Fibroblast of lung (primary cell): ENCODE measurements at regions not wholly inside any gene's neighbourhood (a gene's known extent, or its start where the extent isn't known, plus 50 kb on each side); places are given as distances from the start of the nearest gene placed in this dataset.
"Not testable (repeated sequence)": the region's sequence is repeated elsewhere in the genome, so short reads cannot be mapped to it uniquely, and the experiment has no call there.

Source experiments
- DNase-seq, 2 donors: peaks; one replicate each; pipeline versions ENCODE4 v3.0.0 to v3.0.0-alpha.2; 2010; ENCODE audit warnings: low read depth in 2 of 2
- H2AFZ ChIP-seq: 2 replicates; pipeline ENCODE4 v1.5.1; 2012; ENCODE audit warnings: low read length, control low read depth, inconsistent platforms
- H3K27ac ChIP-seq: 2 replicates; pipeline ENCODE4 v1.5.1; 2011; ENCODE audit warnings: low read length, control low read depth; ENCODE audit not compliant: insufficient read depth
- H3K27me3 ChIP-seq: 2 replicates; pipeline ENCODE4 v1.5.1; 2011; ENCODE audit warnings: mild to moderate bottlenecking, low read length; ENCODE audit not compliant: control insufficient read depth, insufficient read depth
- H3K36me3 ChIP-seq: 2 replicates; pipeline ENCODE4 v1.5.1; 2011; ENCODE audit warnings: low read length; ENCODE audit not compliant: control insufficient read depth, insufficient read depth
- H3K4me1 ChIP-seq: 2 replicates; pipeline ENCODE4 v1.5.1; 2011; ENCODE audit warnings: low read length; ENCODE audit not compliant: control insufficient read depth, insufficient read depth; ENCODE audit errors: extremely low read depth
- H3K4me2 ChIP-seq: 2 replicates; pipeline ENCODE4 v1.5.1; 2011; ENCODE audit warnings: low read length, control low read depth; ENCODE audit not compliant: insufficient read depth; ENCODE audit errors: extremely low read depth
- H3K4me3 ChIP-seq, 4 experiments: fragments of 200-600 bp in 1 of 4; sonication (generic) in 1 of 4; replicated peaks in 1 of 4; 2 replicates each; pipeline ENCODE4 v1.5.1; 2011 to 2016; ENCODE audit warnings: low read length in 4 of 4, low read depth in 3 of 4, mild to moderate bottlenecking in 3 of 4, control low read depth in 2 of 4, inconsistent platforms in 1 of 4, mixed read lengths in 1 of 4; ENCODE audit not compliant: insufficient read depth in 1 of 4; ENCODE audit errors: control extremely low read depth in 1 of 4
- H3K79me2 ChIP-seq: 2 replicates; pipeline ENCODE4 v1.5.1; 2012; ENCODE audit warnings: mild to moderate bottlenecking, low read length, inconsistent platforms; ENCODE audit not compliant: control insufficient read depth, insufficient read depth
- H3K9ac ChIP-seq: 2 replicates; pipeline ENCODE4 v1.5.1; 2011; ENCODE audit warnings: mild to moderate bottlenecking, low read length, control low read depth; ENCODE audit not compliant: insufficient read depth
- H3K9me3 ChIP-seq: 2 replicates; pipeline ENCODE4 v1.5.1; 2012; ENCODE audit warnings: low read depth, low read length; ENCODE audit not compliant: control insufficient read depth, insufficient read depth
- H4K20me1 ChIP-seq: 2 replicates; pipeline ENCODE4 v1.5.1; 2011; ENCODE audit warnings: low read length; ENCODE audit not compliant: control insufficient read depth, insufficient read depth; ENCODE audit errors: extremely low read depth
- EZH2 ChIP-seq: IDR thresholded peaks from 2 replicates; pipeline ENCODE4 v1.5.1; 2012; ENCODE audit warnings: low read length, control low read depth, mild to moderate bottlenecking; ENCODE audit errors: missing control alignments
- TF ChIP-seq, protein P1 (sequence below), 2 donors: IDR thresholded peaks in 1 of 2; conservative IDR thresholded peaks in 1 of 2; 1 replicate in 1 of 2; 2 replicates in 1 of 2; pipeline ENCODE4 v1.5.1; 2011 to 2012; ENCODE audit warnings: low read length in 2 of 2, control low read depth in 1 of 2, inconsistent platforms in 1 of 2, low read depth in 1 of 2, mild to moderate bottlenecking in 1 of 2

DNA sequence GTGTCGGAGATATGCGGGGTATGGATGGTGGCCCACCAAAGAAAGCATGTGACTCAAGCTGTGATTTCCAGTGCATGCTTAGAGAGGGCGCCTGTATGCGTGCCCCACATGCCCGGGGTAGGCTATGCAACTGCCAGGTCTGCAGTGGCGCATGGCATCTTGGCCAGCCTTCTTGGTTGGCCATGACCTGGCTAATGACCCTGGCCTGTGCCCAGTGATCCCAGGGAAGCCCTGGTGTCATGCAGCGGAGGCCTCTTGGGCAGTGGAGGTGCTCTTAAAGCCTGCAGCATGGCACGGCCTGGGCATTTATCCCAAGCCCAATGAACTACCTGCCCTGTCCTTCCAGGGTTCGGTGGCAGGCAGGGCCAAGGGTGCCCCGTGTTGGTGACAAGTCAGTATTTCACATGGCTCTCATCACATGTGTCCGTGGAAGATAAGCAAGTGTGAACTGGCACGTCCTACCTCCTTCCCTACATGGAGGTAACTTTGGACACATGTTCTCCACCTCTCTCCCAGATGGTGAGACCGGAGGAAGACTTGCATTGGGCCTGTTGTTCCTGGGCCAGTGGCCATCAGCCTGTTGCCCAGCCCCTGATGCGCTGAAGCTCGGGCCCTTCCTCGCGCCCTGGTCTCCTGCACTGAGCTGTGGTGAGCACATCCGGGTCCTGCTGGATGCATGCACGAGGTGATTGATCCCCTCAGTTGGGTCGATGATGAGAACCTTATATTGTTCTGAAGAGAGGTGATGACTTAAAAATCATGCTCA, 192.0 kb downstream of the UBE3A start:
- TF ChIP-seq, protein P1, sequence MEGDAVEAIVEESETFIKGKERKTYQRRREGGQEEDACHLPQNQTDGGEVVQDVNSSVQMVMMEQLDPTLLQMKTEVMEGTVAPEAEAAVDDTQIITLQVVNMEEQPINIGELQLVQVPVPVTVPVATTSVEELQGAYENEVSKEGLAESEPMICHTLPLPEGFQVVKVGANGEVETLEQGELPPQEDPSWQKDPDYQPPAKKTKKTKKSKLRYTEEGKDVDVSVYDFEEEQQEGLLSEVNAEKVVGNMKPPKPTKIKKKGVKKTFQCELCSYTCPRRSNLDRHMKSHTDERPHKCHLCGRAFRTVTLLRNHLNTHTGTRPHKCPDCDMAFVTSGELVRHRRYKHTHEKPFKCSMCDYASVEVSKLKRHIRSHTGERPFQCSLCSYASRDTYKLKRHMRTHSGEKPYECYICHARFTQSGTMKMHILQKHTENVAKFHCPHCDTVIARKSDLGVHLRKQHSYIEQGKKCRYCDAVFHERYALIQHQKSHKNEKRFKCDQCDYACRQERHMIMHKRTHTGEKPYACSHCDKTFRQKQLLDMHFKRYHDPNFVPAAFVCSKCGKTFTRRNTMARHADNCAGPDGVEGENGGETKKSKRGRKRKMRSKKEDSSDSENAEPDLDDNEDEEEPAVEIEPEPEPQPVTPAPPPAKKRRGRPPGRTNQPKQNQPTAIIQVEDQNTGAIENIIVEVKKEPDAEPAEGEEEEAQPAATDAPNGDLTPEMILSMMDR (conservative IDR thresholded peaks at IDR 0.05 in 1 of 2, IDR thresholded peaks at IDR 0.05 in 1 of 2; ENCODE audit: low read depth in 1 of 2, low read length in 2 of 2), result no peak
- TF ChIP-seq EZH2, result no peak
- H3K4me1 ChIP-seq, result no peaks in the 10 kb centered on the region
- H3K27ac ChIP-seq, result no peak overlapping the region
- H3K4me2 ChIP-seq, result no peak overlapping the region
- H3K9ac ChIP-seq, result no peak overlapping the region
- no peaks in the 10 kb centered on the region for H3K27me3 ChIP-seq
- H2AFZ ChIP-seq, result no peak overlapping the region
- H3K9me3 ChIP-seq, result no peaks in the 10 kb centered on the region
- H4K20me1 ChIP-seq, result no peaks in the 10 kb centered on the region
- DNase-seq, result no peak
- H3K4me3 ChIP-seq, result no peak overlapping the region
- H3K36me3 ChIP-seq, result no peaks in the 10 kb centered on the region
- H3K79me2 ChIP-seq, result no peaks in the 10 kb centered on the region

DNA sequence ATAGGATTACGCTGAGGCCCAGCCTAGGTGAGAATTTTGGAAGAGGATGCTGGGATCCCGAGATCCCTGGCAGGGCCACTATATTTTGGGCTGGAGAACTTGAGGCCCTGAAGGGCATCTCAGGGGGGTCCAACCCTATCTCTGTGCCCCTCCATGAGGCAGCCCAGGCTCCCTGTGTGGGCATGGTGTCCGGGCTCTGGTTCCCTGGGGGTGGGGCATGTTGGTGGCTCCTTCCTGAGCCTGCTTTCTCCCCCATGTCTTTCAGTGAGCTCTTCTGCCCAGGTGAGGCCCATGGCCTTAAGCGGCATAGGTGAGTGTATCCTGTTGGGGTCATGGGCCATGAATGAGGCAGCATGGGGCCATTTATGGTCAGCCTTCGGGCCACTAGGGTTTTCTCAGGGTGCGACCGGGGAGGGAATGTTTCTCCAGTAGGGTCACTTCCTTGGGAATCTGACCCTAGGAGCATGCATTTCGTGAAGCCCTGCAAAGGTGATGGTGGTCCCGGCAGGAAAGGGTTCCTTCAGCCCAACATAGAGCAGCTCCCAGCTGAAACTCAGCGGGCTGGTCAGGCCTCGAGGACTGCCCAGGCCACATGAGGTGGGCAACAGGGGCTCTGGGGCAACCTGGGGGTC, 191.3 kb downstream of the UBE3A start:
- no peaks in the 10 kb centered on the region for H4K20me1 ChIP-seq
- H2AFZ ChIP-seq, result no peak overlapping the region
- no peak overlapping the region for H3K4me2 ChIP-seq
- no peaks in the 10 kb centered on the region for H3K36me3 ChIP-seq
- H3K27me3 ChIP-seq, result no peaks in the 10 kb centered on the region
- no peak overlapping the region for H3K4me3 ChIP-seq
- no peak for TF ChIP-seq EZH2
- TF ChIP-seq, protein P1 (conservative IDR thresholded peaks at IDR 0.05 in 1 of 2, IDR thresholded peaks at IDR 0.05 in 1 of 2; ENCODE audit: low read depth in 1 of 2, low read length in 2 of 2), result no peak
- H3K9ac ChIP-seq, result no peak overlapping the region
- no peak for DNase-seq
- H3K27ac ChIP-seq, result no peak overlapping the region
- H3K4me1 ChIP-seq, result no peaks in the 10 kb centered on the region
- H3K9me3 ChIP-seq, result no peaks in the 10 kb centered on the region
- no peaks in the 10 kb centered on the region for H3K79me2 ChIP-seq

DNA sequence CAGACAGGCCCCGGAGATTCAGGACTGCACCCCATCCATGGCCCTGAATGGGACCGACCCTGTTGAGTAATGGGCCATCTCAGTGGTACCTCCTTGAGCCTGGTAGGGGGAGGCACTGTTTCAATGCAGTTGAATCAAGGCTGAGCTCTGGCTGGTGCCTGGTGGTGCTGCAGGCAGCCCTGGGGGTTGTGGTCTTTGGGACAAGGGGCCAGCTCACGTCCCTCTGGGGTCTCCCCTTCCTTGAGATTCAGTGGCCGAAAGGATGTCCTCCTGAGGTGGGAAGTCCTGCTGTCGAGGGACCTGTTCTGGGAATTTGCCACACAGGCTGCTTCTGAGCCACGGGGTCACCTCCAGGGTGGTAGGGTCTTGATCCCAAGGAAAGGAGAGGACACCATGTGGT, 190.7 kb downstream of the UBE3A start:
- not testable (repeated sequence) for H3K4me3 ChIP-seq, DNase-seq, H3K27me3 ChIP-seq, H3K9me3 ChIP-seq, H3K79me2 ChIP-seq, H3K27ac ChIP-seq, H3K9ac ChIP-seq, H3K36me3 ChIP-seq, H4K20me1 ChIP-seq, H3K4me2 ChIP-seq, H3K4me1 ChIP-seq, H2AFZ ChIP-seq
